ENCODE measurements at regions not wholly inside any gene's neighbourhood (a gene's known extent, or its start where the extent isn't known, plus 50 kb on each side); places are given as distances from the start of the nearest gene placed in this dataset.
"Not testable (repeated sequence)": the region's sequence is repeated elsewhere in the genome, so short reads cannot be mapped to it uniquely, and the experiment has no call there.

DNA sequence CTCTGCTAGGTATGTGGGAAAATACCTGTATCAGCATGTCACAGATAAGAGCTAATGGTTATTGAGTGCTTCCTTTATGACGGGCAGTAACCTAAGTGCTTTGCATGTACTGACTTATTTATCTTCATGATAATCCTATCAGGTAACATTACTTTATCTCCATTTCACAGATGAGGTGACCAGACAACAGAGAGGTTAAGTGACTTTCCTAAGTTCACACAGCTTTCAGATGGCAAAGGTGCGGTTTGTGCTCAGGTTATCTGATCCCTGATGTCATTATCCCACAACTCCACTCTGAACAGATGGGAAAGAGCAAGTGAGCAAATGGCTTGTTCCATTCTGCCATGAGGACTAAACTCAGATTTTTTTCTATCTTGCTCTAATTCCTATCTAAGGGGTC is 217.0 kb upstream of the PODXL start:
- Histone ChIP-seq H3K27ac (no peak overlapping the region), H3K4me3 (no peak overlapping the region)
- TF ChIP-seq CTCF (IDR thresholded peaks at IDR 0.05): no peak
- no peak for DNase-seq (ENCODE audit: low spot score)

GRCh38 chr7:131769241-131769640 is 212.8 kb upstream of the PODXL start:
- DNase-seq (ENCODE audit: low spot score): no peak
- no peak overlapping the region for H3K27ac ChIP-seq
- H3K4me3 ChIP-seq: no peak overlapping the region
- TF ChIP-seq CTCF (IDR thresholded peaks at IDR 0.05): no peak

DNA sequence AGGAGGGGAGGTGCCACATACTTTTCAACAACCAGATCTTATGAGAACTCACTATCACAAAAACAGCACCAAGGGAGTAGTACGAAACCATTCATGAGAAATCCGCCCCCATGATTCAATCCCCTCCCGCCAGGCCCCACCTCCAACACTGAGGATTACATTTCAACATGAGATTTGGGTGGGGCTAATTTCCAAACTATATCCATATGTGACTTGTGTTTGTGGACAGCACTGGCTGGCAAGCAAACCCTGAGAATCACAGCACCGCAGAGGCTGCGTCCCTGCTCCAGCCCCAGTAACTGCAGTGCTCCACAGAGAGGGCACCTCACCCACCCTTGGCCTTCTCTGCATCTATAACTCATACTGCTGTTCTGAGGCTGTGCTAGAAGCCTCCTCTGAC is 211.2 kb upstream of the PODXL start:
- no peak overlapping the region for H3K27ac ChIP-seq
- no peak for DNase-seq (ENCODE audit: low spot score)
- no peak for TF ChIP-seq CTCF (IDR thresholded peaks at IDR 0.05)
- H3K4me3 ChIP-seq: no peak overlapping the region

DNA sequence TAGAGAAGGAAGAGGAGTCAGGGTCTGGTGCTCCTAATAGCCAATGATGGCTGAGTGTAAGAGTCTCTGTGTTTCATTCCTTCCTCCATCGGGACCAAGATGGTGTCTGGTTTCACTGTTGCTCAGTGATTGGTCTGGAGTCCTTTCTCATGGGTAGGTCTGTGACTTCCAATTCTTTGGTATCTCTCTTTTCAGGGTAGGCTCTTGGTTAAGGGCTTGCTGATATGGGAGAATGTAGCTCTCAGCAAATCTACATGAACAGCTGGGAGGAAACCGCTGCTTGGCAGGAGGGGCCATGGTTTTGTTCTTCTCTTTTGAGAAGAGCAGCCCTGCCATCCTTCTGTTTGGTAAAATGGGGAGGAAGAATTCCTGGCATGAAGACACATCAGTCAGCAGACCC is 209.1 kb upstream of the PODXL start:
- no peak for TF ChIP-seq CTCF (IDR thresholded peaks at IDR 0.05)
- no peak for DNase-seq (ENCODE audit: low spot score)
- H3K27ac ChIP-seq: no peak overlapping the region
- no peak overlapping the region for H3K4me3 ChIP-seq

DNA sequence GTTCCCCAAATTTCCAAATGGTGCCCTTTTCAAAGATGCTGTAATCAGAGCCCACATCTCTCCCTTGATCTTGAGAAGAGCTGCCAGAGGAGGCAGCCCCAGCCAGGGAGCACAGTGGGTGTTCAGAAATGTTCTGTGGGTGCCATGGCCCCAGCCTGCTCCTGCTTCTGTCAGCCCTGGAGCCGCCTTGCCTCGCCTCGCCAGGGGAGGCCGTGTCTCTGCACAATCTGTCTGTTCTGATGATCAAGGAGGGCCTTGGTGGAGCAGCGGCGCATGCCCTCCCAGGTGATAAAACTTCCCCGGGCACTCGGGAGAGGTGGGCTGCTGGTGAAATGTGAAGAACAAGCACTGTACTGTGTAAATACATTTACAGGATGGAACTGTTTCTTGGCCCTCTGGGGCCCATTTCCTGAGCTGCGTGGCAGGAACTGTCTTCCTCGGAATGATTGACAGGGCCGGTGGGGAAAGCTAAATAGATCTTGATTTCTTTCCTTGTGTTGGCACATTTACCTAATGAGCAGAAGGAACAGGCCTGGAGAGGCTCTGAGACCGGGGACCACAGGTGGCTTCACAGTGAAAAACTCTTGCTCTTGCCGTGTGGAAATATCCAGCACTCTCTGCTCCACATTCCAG is 207.8 kb upstream of the PODXL start:
- Histone ChIP-seq H3K27ac (no peak overlapping the region), H3K4me3 (no peak overlapping the region)
- no peak for TF ChIP-seq CTCF (IDR thresholded peaks at IDR 0.05)
- DNase-seq (ENCODE audit: low spot score): no peak

GRCh38 chr7:131762753-131763152 is 206.3 kb upstream of the PODXL start:
- TF ChIP-seq CTCF (IDR thresholded peaks at IDR 0.05): no peak
- no peak for DNase-seq (ENCODE audit: low spot score)
- H3K27ac ChIP-seq: no peak overlapping the region

GRCh38 chr7:131755801-131756200 is 199.4 kb upstream of the PODXL start:
- H3K4me3 ChIP-seq; H3K27ac ChIP-seq; DNase-seq (ENCODE audit: low spot score): not testable (repeated sequence)

More at GRCh38 chr7:131762753-131763152, 206.3 kb upstream of the PODXL start:
- no peak overlapping the region for H3K4me3 ChIP-seq

All from coronary artery (tissue), 2 donors.